IMR-90 (cell line): ENCODE measurements at regions not wholly inside any gene's neighbourhood (a gene's known extent, or its start where the extent isn't known, plus 50 kb on each side); places are given as distances from the start of the nearest gene placed in this dataset.

Experiments used
- ATAC-seq: fragments of 200-7000 bp; cut with Tn5 transposase; 2 replicates; pipeline ENCODE4 v1.9.1; 2020; ENCODE audit warnings: low read depth, mild to moderate bottlenecking, moderate library complexity
- BruUV-seq: library from RNA; stranded (reverse); fragments of 400-500 nt; replicated peaks from 2 replicates; lab custom pipeline; 2021; lab: Mats Ljungman, UMichigan
- CTCF ChIA-PET: fragments of 300-600 bp; formaldehyde crosslinking; extraction: SDS; loops from one replicate; lab custom pipeline; 2021; ENCODE audit warnings: antibody characterized with exemption; lab: Yijun Ruan, JAX
- POLR2A ChIA-PET: fragments of 300-600 bp; sonication (Branson Sonifier 250); formaldehyde crosslinking; loops from one replicate; lab custom pipeline; 2022; ENCODE audit warnings: antibody characterized with exemption; ENCODE audit not compliant: unreplicated experiment; lab: Charles Lee
- DNase-seq: peaks from one replicate; pipeline ENCODE4 v3.0.0; 2013
- H2AFZ ChIP-seq: replicated peaks from 2 replicates; pipeline ENCODE3; 2013; ENCODE audit warnings: low read length, mild to moderate bottlenecking; ENCODE audit not compliant: poor library complexity
- H2AK5ac ChIP-seq: 2 replicates; pipeline ENCODE4 v1.6.1; 2013; ENCODE audit warnings: low read depth, low read length, inconsistent platforms
- H2AK9ac ChIP-seq: replicated peaks from 2 replicates; pipeline ENCODE3; 2013; ENCODE audit warnings: mild to moderate bottlenecking, low read depth, low read length, moderate library complexity; ENCODE audit not compliant: poor library complexity
- H2BK120ac ChIP-seq: 2 replicates; pipeline ENCODE4 v1.6.1; 2013; ENCODE audit warnings: low read depth, low read length, inconsistent platforms
- H2BK15ac ChIP-seq: 3 replicates; pipeline ENCODE4 v1.6.1; 2013; ENCODE audit warnings: low read depth, low read length, inconsistent platforms
- H2BK20ac ChIP-seq: 2 replicates; pipeline ENCODE4 v1.6.1; 2013; ENCODE audit warnings: low read depth, mild to moderate bottlenecking, inconsistent platforms, low read length, moderate library complexity
- H2BK5ac ChIP-seq: 2 replicates; pipeline ENCODE4 v1.6.1; 2013; ENCODE audit warnings: mild to moderate bottlenecking, low read depth, low read length, inconsistent platforms; ENCODE audit not compliant: poor library complexity, severe bottlenecking
- H3K14ac ChIP-seq: replicated peaks from 2 replicates; pipeline ENCODE4 v1.6.1; 2013; ENCODE audit warnings: low read depth, low read length, inconsistent platforms
- H3K18ac ChIP-seq: 2 replicates; pipeline ENCODE4 v1.6.1; 2013; ENCODE audit warnings: low read depth, low read length, control low read depth
- H3K23ac ChIP-seq: 2 replicates; pipeline ENCODE4 v1.6.1; 2013; ENCODE audit warnings: low read depth, low read length, inconsistent platforms
- H3K27ac ChIP-seq: 2 replicates; pipeline ENCODE4 v1.5.1; 2013; ENCODE audit warnings: mild to moderate bottlenecking, control low read depth, low read length; ENCODE audit not compliant: insufficient read depth
- H3K27me3 ChIP-seq: 2 replicates; pipeline ENCODE4 v1.6.1; 2013; ENCODE audit warnings: low read length; ENCODE audit not compliant: control insufficient read depth, insufficient read depth
- H3K36me3 ChIP-seq: 2 replicates; pipeline ENCODE4 v1.6.1; 2013; ENCODE audit warnings: low read length, mixed read lengths; ENCODE audit not compliant: control insufficient read depth, insufficient read depth
- H3K4ac ChIP-seq: 2 replicates; pipeline ENCODE4 v1.6.1; 2013; ENCODE audit warnings: low read depth, low read length, inconsistent platforms
- H3K4me1 ChIP-seq: 2 replicates; pipeline ENCODE4 v1.6.1; 2013; ENCODE audit warnings: low read length, mixed read lengths; ENCODE audit not compliant: control insufficient read depth, insufficient read depth
- H3K4me2 ChIP-seq: 2 replicates; pipeline ENCODE4 v1.6.1; 2013; ENCODE audit warnings: low read depth, mild to moderate bottlenecking, control low read depth, low read length, moderate library complexity
- H3K4me3 ChIP-seq: 2 replicates; pipeline ENCODE4 v1.5.1; 2013; ENCODE audit warnings: low read depth, mild to moderate bottlenecking, control low read depth, low read length, moderate library complexity; ENCODE audit not compliant: insufficient read depth
- H3K56ac ChIP-seq: 2 replicates; pipeline ENCODE4 v1.6.1; 2013; ENCODE audit warnings: low read length, inconsistent platforms; ENCODE audit not compliant: insufficient read depth; ENCODE audit errors: extremely low read depth
- H3K79me1 ChIP-seq, 2 experiments: 2 replicates each; pipeline ENCODE4 v1.6.1; 2013; ENCODE audit warnings: low read length in 2 of 2, inconsistent platforms in 1 of 2, low read depth in 1 of 2
- H3K9ac ChIP-seq: 2 replicates; pipeline ENCODE4 v1.6.1; 2013; ENCODE audit warnings: low read depth, low read length, control low read depth
- H3K9me1 ChIP-seq: 2 replicates; pipeline ENCODE4 v1.6.1; 2013; ENCODE audit warnings: low read length, inconsistent platforms; ENCODE audit not compliant: insufficient read depth
- H3K9me3 ChIP-seq: 2 replicates; pipeline ENCODE4 v1.6.1; 2013; ENCODE audit warnings: low read length; ENCODE audit not compliant: control insufficient read depth, insufficient read depth
- H4K20me1 ChIP-seq: 2 replicates; pipeline ENCODE4 v1.6.1; 2013; ENCODE audit warnings: low read length, inconsistent platforms; ENCODE audit not compliant: insufficient read depth
- H4K5ac ChIP-seq: 2 replicates; pipeline ENCODE4 v1.6.1; 2013; ENCODE audit warnings: mild to moderate bottlenecking, low read depth, low read length, control low read depth
- H4K8ac ChIP-seq, 2 experiments: 2 replicates each; pipeline ENCODE4 v1.6.1; 2013; ENCODE audit warnings: low read depth in 2 of 2, low read length in 2 of 2, control low read depth in 1 of 2, inconsistent platforms in 1 of 2
- H4K91ac ChIP-seq: 2 replicates; pipeline ENCODE4 v1.6.1; 2013; ENCODE audit warnings: low read depth, low read length, inconsistent platforms; ENCODE audit not compliant: insufficient read depth
- CEBPB ChIP-seq: IDR thresholded peaks from 2 replicates; pipeline ENCODE4 v1.6.1; 2012; ENCODE audit warnings: low read depth, low read length, improper control_type of control experiment
- FOS ChIP-seq: fragments of 150-350 bp; IDR thresholded peaks from 2 replicates; pipeline ENCODE4 v1.6.1; 2016; ENCODE audit warnings: low read depth, low read length
- MAFK ChIP-seq: IDR thresholded peaks from 2 replicates; pipeline ENCODE4 v1.6.1; 2012; ENCODE audit warnings: low read depth, low read length, improper control_type of control experiment
- MAZ ChIP-seq: IDR thresholded peaks from 2 replicates; pipeline ENCODE4 v1.6.1; 2012; ENCODE audit warnings: low read depth, mild to moderate bottlenecking, low read length, improper control_type of control experiment, moderate library complexity, borderline replicate concordance
- MXI1 ChIP-seq: IDR thresholded peaks from 2 replicates; pipeline ENCODE4 v1.6.1; 2012; ENCODE audit warnings: low read depth, mild to moderate bottlenecking, low read length, moderate library complexity, borderline replicate concordance
- POLR2A ChIP-seq: IDR thresholded peaks from 2 replicates; pipeline ENCODE4 v1.6.1; 2012; ENCODE audit warnings: mild to moderate bottlenecking, low read depth, low read length
- RAD21 ChIP-seq: IDR thresholded peaks from 2 replicates; pipeline ENCODE4 v1.6.1; 2012; ENCODE audit warnings: low read length, improper control_type of control experiment
- RCOR1 ChIP-seq: IDR thresholded peaks from 2 replicates; pipeline ENCODE4 v1.6.1; 2012; ENCODE audit warnings: mild to moderate bottlenecking, low read length, improper control_type of control experiment; ENCODE audit not compliant: insufficient replicate concordance
- RFX5 ChIP-seq: IDR thresholded peaks from 2 replicates; pipeline ENCODE4 v1.8.0; 2012; ENCODE audit warnings: low read depth, mild to moderate bottlenecking, low read length, moderate library complexity
- WGBS, 2 experiments: methylation state at CpG; one replicate each; pipeline versions ENCODE4 v1.1.5 to v1.1.7; 2013; ENCODE audit warnings: missing lambda C conversion rate in 2 of 2; ENCODE audit not compliant: insufficient read length in 1 of 2; ENCODE audit errors: extremely low coverage in 2 of 2; 5-methylcytosine and 5-hydroxymethylcytosine counted together
- dilution Hi-C: fragments of 300-500 bp; cut with HindIII; formaldehyde crosslinking; loops from one replicate; pipeline ENCODE4 v1.14.3; 2018; ENCODE audit warnings: low sequenced_read_pairs; ENCODE audit not compliant: unreplicated experiment
- in situ Hi-C: fragments of 300-500 bp; cut with MboI; formaldehyde crosslinking; loops from 3 replicates; pipeline ENCODE4 v1.14.3; 2019; ENCODE audit warnings: low sequenced_read_pairs, inconsistent platforms, mixed read lengths
- intact Hi-C: fragments of 100-400 bp; cut with micrococcal nuclease; formaldehyde crosslinking; loops from 2 replicates; pipeline ENCODE4 v1.10.0; 2022
- TF ChIP-seq, protein P1 (sequence below): conservative IDR thresholded peaks from 2 replicates; pipeline ENCODE4 v1.5.1; 2012; ENCODE audit warnings: mild to moderate bottlenecking, low read depth, low read length, improper control_type of control experiment
- TF ChIP-seq, protein P2 (sequence below): fragments of 150-350 bp; IDR thresholded peaks from 2 replicates; pipeline ENCODE4 v1.6.1; 2017; ENCODE audit warnings: mild to moderate bottlenecking, antibody characterized with exemption, low read length, low read depth
- TF ChIP-seq, protein P3 (sequence below): fragments of 150-350 bp; IDR thresholded peaks from 2 replicates; pipeline ENCODE4 v1.6.1; 2016; ENCODE audit warnings: low read depth, mild to moderate bottlenecking, low read length, moderate library complexity, borderline replicate concordance

GRCh38 chr12:127149226-127149964 lies 1117.6 kb upstream of the TMEM132C start:
- no peak overlapping the region; the same call in 1 of the 2 replicates for H3K56ac ChIP-seq
- H3K9ac ChIP-seq: no peak overlapping the region
- H2BK20ac ChIP-seq: no peak overlapping the region
- DNase-seq (peak; percentile 68), ATAC-seq (no peak; the same call in 1 of the 2 replicates)
- H3K9me3 ChIP-seq: peaks cover 6% of the 10 kb centered on the region
- H3K4ac ChIP-seq: no peak overlapping the region
- no peak overlapping the region for H2AK5ac ChIP-seq
- no peaks in the 10 kb centered on the region for H4K20me1 ChIP-seq
- no peak for TF ChIP-seq MAFK
- no peak for TF ChIP-seq RFX5
- TF ChIP-seq, protein P1, sequence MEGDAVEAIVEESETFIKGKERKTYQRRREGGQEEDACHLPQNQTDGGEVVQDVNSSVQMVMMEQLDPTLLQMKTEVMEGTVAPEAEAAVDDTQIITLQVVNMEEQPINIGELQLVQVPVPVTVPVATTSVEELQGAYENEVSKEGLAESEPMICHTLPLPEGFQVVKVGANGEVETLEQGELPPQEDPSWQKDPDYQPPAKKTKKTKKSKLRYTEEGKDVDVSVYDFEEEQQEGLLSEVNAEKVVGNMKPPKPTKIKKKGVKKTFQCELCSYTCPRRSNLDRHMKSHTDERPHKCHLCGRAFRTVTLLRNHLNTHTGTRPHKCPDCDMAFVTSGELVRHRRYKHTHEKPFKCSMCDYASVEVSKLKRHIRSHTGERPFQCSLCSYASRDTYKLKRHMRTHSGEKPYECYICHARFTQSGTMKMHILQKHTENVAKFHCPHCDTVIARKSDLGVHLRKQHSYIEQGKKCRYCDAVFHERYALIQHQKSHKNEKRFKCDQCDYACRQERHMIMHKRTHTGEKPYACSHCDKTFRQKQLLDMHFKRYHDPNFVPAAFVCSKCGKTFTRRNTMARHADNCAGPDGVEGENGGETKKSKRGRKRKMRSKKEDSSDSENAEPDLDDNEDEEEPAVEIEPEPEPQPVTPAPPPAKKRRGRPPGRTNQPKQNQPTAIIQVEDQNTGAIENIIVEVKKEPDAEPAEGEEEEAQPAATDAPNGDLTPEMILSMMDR: no peak
- no peak for TF ChIP-seq CEBPB
- TF ChIP-seq, protein P2, sequence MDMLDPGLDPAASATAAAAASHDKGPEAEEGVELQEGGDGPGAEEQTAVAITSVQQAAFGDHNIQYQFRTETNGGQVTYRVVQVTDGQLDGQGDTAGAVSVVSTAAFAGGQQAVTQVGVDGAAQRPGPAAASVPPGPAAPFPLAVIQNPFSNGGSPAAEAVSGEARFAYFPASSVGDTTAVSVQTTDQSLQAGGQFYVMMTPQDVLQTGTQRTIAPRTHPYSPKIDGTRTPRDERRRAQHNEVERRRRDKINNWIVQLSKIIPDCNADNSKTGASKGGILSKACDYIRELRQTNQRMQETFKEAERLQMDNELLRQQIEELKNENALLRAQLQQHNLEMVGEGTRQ: no peak
- TF ChIP-seq MXI1: no peak
- no peak for TF ChIP-seq RAD21
- TF ChIP-seq MAZ: no peak
- no peak for TF ChIP-seq FOS
- TF ChIP-seq RCOR1: no peak
- TF ChIP-seq, protein P3, sequence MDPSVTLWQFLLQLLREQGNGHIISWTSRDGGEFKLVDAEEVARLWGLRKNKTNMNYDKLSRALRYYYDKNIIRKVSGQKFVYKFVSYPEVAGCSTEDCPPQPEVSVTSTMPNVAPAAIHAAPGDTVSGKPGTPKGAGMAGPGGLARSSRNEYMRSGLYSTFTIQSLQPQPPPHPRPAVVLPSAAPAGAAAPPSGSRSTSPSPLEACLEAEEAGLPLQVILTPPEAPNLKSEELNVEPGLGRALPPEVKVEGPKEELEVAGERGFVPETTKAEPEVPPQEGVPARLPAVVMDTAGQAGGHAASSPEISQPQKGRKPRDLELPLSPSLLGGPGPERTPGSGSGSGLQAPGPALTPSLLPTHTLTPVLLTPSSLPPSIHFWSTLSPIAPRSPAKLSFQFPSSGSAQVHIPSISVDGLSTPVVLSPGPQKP: no peak
- TF ChIP-seq POLR2A: no peak
- no CpG with 5 or more reads among the region's 2 CpGs for WGBS, 2 experiments
- H3K27ac ChIP-seq: no peak overlapping the region
- no peaks in the 10 kb centered on the region for H3K27me3 ChIP-seq
- in situ Hi-C loops: no loop called here
- H4K8ac ChIP-seq: no peak overlapping the region
- POLR2A ChIA-PET: no interaction called here
- no TSS peak for BruUV-seq
- no peak overlapping the region for H3K4me3 ChIP-seq
- no peak overlapping the region for H3K23ac ChIP-seq
- H2AFZ ChIP-seq: no peak overlapping the region
- no peak overlapping the region for H2AK9ac ChIP-seq
- H3K4me1 ChIP-seq: no peaks in the 10 kb centered on the region
- no peak overlapping the region for H2BK120ac ChIP-seq
- H2BK15ac ChIP-seq: no peak overlapping the region
- CTCF ChIA-PET: interaction anchor here (0.8 kb wide), 1 partner anchor 232 kb away, joined by 3 read pairs; no protein-coding TSS in a partner anchor
- no peak overlapping the region for H4K91ac ChIP-seq
- intact Hi-C loops: no loop called here
- H3K4me2 ChIP-seq: no peak overlapping the region
- no peak overlapping the region for H2BK5ac ChIP-seq
- dilution Hi-C loops: no loop called here
- no peak overlapping the region for H3K18ac ChIP-seq
- no peaks in the 10 kb centered on the region for H3K79me1 ChIP-seq
- H3K9me1 ChIP-seq: no peaks in the 10 kb centered on the region
- H3K36me3 ChIP-seq: no peaks in the 10 kb centered on the region
- H3K14ac ChIP-seq: no peak overlapping the region
- H4K5ac ChIP-seq: no peak overlapping the region
